ENCODE measurements at regions not wholly inside any gene's neighbourhood (a gene's known extent, or its start where the extent isn't known, plus 50 kb on each side); places are given as distances from the start of the nearest gene placed in this dataset.
A peak's percentile ranks its signal among the peaks of the same experiment; 100 is the strongest.

DNA sequence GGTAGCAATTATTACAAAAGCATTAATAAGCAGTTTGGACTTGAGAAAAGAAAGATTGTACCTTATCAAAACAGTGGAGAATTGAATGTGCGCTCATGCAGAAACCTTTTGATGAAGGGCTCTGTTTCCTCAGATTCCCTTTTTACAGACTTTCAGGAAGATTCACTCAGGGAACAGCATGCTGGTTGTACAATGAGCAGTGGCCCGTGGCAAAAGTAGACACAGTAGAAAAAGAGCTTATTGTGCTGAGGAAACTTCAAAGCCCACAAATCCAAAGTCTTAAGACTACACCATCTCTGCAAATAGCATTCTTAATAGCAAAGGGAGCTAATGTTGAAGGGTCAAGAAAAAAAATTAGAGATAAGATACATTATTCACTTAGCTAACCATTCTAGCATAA, 858.9 kb downstream of the PDHA2 start:
- Mint-ChIP-seq H3K9me3 (no peaks in the 10 kb centered on the region), H3K27me3 (ENCODE audit: insufficient read depth, low read depth, poor library complexity) (no peaks in the 10 kb centered on the region), H3K4me3 (no peak overlapping the region), H3K4me1 (peaks cover 7% of the 10 kb centered on the region; the same call in 2 of the 3 replicates), H3K36me3 (ENCODE audit: low read depth) (no peaks in the 10 kb centered on the region), H3K27ac (no peak overlapping the region)
- Histone ChIP-seq H3K9me2 (ENCODE audit: insufficient read depth) (0 out of 2 replicates have a peak, but pooled peaks cover 2% of the 10 kb centered on the region), H4K20me1 (replicated peaks; ENCODE audit: insufficient read depth) (no peaks in the 10 kb centered on the region), H2AFZ (0 out of 2 replicates have a peak overlapping the region, but pooled peaks have one; percentile 29), H3K4me2 (no peak overlapping the region), H3K4me1 (ENCODE audit: insufficient read depth) (0 out of 2 replicates have a peak, but pooled peaks cover 8% of the 10 kb centered on the region), H3K27me3 (ENCODE audit: insufficient read depth) (no peaks in the 10 kb centered on the region), H3F3A (replicated peaks; ENCODE audit: low read depth) (no peaks in the 10 kb centered on the region), H3K27ac (ENCODE audit: low read depth) (no peak overlapping the region), H3K4me3 (no peak overlapping the region), H3K79me2 (replicated peaks; ENCODE audit: insufficient read depth) (no peaks in the 10 kb centered on the region), H3K36me3 (ENCODE audit: insufficient read depth) (no peaks in the 10 kb centered on the region)
- no peak for TF ChIP-seq EZH2phosphoT487 (IDR thresholded peaks at IDR 0.05; ENCODE audit: unreplicated experiment)
- TF ChIP-seq STAT1 (IDR thresholded peaks at IDR 0.05; ENCODE audit: unreplicated experiment): no peak
- TF ChIP-seq ZNF114 (CRISPR knock-in tag; IDR thresholded peaks at IDR 0.05): no peak
- TF ChIP-seq, protein P1, sequence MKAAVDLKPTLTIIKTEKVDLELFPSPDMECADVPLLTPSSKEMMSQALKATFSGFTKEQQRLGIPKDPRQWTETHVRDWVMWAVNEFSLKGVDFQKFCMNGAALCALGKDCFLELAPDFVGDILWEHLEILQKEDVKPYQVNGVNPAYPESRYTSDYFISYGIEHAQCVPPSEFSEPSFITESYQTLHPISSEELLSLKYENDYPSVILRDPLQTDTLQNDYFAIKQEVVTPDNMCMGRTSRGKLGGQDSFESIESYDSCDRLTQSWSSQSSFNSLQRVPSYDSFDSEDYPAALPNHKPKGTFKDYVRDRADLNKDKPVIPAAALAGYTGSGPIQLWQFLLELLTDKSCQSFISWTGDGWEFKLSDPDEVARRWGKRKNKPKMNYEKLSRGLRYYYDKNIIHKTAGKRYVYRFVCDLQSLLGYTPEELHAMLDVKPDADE (IDR thresholded peaks at IDR 0.05): no peak
- TF ChIP-seq EZH2 (IDR thresholded peaks at IDR 0.05; ENCODE audit: low read depth, unreplicated experiment): no peak
- TF ChIP-seq, protein P2, sequence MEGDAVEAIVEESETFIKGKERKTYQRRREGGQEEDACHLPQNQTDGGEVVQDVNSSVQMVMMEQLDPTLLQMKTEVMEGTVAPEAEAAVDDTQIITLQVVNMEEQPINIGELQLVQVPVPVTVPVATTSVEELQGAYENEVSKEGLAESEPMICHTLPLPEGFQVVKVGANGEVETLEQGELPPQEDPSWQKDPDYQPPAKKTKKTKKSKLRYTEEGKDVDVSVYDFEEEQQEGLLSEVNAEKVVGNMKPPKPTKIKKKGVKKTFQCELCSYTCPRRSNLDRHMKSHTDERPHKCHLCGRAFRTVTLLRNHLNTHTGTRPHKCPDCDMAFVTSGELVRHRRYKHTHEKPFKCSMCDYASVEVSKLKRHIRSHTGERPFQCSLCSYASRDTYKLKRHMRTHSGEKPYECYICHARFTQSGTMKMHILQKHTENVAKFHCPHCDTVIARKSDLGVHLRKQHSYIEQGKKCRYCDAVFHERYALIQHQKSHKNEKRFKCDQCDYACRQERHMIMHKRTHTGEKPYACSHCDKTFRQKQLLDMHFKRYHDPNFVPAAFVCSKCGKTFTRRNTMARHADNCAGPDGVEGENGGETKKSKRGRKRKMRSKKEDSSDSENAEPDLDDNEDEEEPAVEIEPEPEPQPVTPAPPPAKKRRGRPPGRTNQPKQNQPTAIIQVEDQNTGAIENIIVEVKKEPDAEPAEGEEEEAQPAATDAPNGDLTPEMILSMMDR (conservative IDR thresholded peaks at IDR 0.05; ENCODE audit: low read depth in 2 of 2): no peak
- no peak for TF ChIP-seq NANOG (IDR thresholded peaks at IDR 0.05; ENCODE audit: borderline replicate concordance)
- no peak for TF ChIP-seq POLR2AphosphoS5 (IDR thresholded peaks at IDR 0.05; ENCODE audit: low read depth)
- TF ChIP-seq, protein P3, sequence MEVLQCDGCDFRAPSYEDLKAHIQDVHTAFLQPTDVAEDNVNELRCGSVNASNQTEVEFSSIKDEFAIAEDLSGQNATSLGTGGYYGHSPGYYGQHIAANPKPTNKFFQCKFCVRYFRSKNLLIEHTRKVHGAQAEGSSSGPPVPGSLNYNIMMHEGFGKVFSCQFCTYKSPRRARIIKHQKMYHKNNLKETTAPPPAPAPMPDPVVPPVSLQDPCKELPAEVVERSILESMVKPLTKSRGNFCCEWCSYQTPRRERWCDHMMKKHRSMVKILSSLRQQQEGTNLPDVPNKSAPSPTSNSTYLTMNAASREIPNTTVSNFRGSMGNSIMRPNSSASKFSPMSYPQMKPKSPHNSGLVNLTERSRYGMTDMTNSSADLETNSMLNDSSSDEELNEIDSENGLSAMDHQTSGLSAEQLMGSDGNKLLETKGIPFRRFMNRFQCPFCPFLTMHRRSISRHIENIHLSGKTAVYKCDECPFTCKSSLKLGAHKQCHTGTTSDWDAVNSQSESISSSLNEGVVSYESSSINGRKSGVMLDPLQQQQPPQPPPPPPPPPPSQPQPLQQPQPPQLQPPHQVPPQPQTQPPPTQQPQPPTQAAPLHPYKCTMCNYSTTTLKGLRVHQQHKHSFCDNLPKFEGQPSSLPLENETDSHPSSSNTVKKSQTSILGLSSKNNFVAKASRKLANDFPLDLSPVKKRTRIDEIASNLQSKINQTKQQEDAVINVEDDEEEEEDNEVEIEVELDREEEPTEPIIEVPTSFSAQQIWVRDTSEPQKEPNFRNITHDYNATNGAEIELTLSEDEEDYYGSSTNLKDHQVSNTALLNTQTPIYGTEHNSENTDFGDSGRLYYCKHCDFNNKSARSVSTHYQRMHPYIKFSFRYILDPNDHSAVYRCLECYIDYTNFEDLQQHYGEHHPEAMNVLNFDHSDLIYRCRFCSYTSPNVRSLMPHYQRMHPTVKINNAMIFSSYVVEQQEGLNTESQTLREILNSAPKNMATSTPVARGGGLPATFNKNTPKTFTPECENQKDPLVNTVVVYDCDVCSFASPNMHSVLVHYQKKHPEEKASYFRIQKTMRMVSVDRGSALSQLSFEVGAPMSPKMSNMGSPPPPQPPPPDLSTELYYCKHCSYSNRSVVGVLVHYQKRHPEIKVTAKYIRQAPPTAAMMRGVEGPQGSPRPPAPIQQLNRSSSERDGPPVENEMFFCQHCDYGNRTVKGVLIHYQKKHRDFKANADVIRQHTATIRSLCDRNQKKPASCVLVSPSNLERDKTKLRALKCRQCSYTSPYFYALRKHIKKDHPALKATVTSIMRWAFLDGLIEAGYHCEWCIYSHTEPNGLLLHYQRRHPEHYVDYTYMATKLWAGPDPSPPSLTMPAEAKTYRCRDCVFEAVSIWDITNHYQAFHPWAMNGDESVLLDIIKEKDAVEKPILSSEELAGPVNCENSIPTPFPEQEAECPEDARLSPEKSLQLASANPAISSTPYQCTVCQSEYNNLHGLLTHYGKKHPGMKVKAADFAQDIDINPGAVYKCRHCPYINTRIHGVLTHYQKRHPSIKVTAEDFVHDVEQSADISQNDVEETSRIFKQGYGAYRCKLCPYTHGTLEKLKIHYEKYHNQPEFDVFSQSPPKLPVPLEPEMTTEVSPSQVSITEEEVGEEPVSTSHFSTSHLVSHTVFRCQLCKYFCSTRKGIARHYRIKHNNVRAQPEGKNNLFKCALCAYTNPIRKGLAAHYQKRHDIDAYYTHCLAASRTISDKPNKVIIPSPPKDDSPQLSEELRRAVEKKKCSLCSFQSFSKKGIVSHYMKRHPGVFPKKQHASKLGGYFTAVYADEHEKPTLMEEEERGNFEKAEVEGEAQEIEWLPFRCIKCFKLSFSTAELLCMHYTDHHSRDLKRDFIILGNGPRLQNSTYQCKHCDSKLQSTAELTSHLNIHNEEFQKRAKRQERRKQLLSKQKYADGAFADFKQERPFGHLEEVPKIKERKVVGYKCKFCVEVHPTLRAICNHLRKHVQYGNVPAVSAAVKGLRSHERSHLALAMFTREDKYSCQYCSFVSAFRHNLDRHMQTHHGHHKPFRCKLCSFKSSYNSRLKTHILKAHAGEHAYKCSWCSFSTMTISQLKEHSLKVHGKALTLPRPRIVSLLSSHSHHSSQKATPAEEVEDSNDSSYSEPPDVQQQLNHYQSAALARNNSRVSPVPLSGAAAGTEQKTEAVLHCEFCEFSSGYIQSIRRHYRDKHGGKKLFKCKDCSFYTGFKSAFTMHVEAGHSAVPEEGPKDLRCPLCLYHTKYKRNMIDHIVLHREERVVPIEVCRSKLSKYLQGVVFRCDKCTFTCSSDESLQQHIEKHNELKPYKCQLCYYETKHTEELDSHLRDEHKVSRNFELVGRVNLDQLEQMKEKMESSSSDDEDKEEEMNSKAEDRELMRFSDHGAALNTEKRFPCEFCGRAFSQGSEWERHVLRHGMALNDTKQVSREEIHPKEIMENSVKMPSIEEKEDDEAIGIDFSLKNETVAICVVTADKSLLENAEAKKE (CRISPR knock-in tag; IDR thresholded peaks at IDR 0.05): no peak
- no peak for TF ChIP-seq ZNF331 (CRISPR knock-in tag; IDR thresholded peaks at IDR 0.05; ENCODE audit: low read depth)
- no peak for TF ChIP-seq CREB1 (CRISPR knock-in tag; IDR thresholded peaks at IDR 0.05; ENCODE audit: low read depth)
- TF ChIP-seq, protein P4, sequence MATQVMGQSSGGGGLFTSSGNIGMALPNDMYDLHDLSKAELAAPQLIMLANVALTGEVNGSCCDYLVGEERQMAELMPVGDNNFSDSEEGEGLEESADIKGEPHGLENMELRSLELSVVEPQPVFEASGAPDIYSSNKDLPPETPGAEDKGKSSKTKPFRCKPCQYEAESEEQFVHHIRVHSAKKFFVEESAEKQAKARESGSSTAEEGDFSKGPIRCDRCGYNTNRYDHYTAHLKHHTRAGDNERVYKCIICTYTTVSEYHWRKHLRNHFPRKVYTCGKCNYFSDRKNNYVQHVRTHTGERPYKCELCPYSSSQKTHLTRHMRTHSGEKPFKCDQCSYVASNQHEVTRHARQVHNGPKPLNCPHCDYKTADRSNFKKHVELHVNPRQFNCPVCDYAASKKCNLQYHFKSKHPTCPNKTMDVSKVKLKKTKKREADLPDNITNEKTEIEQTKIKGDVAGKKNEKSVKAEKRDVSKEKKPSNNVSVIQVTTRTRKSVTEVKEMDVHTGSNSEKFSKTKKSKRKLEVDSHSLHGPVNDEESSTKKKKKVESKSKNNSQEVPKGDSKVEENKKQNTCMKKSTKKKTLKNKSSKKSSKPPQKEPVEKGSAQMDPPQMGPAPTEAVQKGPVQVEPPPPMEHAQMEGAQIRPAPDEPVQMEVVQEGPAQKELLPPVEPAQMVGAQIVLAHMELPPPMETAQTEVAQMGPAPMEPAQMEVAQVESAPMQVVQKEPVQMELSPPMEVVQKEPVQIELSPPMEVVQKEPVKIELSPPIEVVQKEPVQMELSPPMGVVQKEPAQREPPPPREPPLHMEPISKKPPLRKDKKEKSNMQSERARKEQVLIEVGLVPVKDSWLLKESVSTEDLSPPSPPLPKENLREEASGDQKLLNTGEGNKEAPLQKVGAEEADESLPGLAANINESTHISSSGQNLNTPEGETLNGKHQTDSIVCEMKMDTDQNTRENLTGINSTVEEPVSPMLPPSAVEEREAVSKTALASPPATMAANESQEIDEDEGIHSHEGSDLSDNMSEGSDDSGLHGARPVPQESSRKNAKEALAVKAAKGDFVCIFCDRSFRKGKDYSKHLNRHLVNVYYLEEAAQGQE (IDR thresholded peaks at IDR 0.05; ENCODE audit: unreplicated experiment): no peak
- no peak for TF ChIP-seq JUNB (IDR thresholded peaks at IDR 0.05; ENCODE audit: unreplicated experiment)
- DNase-seq (ENCODE audit: low spot score) (no peak), ATAC-seq (no peak)

All from GM23338 (cell line).